Body of pancreas (tissue), 4 donors: ENCODE measurements at regions not wholly inside any gene's neighbourhood (a gene's known extent, or its start where the extent isn't known, plus 50 kb on each side); places are given as distances from the start of the nearest gene placed in this dataset.

Experiments used
- CTCF ChIP-seq, 7 experiments: fragments of 450-650 bp in 4 of 7; fragments of 200-600 bp in 3 of 7; sonication (generic) in 3 of 7; IDR thresholded peaks; one replicate each; pipeline ENCODE4 v1.5.1; 2016 to 2019; ENCODE audit warnings: antibody characterized with exemption in 7 of 7
- POLR2A ChIP-seq, 3 donors: fragments of 450-650 bp; IDR thresholded peaks; one replicate each; pipeline ENCODE4 v1.6.1; 2016; ENCODE audit warnings: antibody characterized with exemption in 3 of 3, mild to moderate bottlenecking in 2 of 3

- TF ChIP-seq POLR2A (IDR thresholded peaks at IDR 0.05) = no peak
- no peak for TF ChIP-seq CTCF (IDR thresholded peaks at IDR 0.05)
Measured at GRCh38 chr4:64520421-64520820, 111.2 kb upstream of the TECRL start.
